IPS-NIHi7 (cell line): ENCODE measurements at regions not wholly inside any gene's neighbourhood (a gene's known extent, or its start where the extent isn't known, plus 50 kb on each side); places are given as distances from the start of the nearest gene placed in this dataset.

Experiments
- DNase-seq: peaks from one replicate; pipeline ENCODE4 v3.0.0; 2012; ENCODE audit warnings: mixed read lengths; ENCODE audit errors: extremely low spot score

DNA sequence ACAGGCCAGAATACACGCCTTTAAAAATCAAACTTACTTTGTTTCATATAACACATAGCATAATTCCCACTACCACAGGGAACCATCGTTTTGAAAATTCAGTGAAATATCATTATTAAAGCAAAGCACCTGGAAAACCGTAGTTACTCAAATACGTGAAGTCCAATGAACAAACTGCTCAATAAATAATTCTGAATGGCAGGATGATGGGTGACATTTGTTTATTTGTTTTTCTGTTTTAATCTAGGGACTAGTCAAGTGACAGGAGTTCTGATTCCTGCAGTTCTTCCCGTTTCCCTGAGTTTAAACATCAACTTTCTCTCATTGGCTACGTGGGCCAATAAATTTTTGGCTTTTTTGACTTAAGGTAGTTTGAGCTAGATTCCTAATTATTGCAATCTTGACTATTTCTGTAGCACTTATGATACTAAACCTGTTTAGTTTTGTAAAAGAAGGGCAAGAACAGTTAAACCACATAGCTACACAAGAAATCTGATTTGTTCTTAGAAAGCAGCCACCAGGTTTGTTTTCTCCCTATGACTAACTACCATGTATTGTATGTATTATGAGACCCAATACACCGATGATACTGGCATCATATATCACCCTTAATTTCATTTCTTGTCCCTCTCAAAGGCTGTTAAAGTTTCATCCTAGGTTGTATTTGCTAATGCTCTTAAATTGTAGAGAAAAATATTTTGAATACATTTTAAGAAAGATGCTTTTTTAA is 411.2 kb downstream of the SHQ1 start:
- no peak for DNase-seq

GRCh38 chr3:72434296-72434695 is 413.9 kb downstream of the SHQ1 start:
- DNase-seq, result no peak

DNA sequence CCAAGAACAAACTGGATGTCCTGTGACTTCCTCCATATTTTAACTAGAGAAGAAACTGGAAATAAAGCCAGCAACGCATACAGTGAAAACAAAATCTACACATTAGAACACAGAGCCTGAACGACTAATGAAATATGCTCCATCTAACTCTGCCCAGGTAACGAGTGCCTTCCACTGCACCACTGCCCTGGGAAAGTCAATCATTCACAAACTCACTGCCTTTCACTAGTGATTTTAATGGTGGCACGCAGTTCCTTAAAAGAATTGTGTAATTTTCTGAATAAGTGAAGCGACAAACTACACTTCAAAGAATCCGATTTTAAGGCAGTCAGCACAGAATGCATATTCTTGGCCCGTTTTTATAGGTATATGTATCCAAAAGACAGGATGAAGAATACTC is 416.0 kb downstream of the SHQ1 start:
- DNase-seq, result no peak

- no peak for DNase-seq
Measured at GRCh38 chr3:72429589-72430353, 418.5 kb downstream of the SHQ1 start.

DNA sequence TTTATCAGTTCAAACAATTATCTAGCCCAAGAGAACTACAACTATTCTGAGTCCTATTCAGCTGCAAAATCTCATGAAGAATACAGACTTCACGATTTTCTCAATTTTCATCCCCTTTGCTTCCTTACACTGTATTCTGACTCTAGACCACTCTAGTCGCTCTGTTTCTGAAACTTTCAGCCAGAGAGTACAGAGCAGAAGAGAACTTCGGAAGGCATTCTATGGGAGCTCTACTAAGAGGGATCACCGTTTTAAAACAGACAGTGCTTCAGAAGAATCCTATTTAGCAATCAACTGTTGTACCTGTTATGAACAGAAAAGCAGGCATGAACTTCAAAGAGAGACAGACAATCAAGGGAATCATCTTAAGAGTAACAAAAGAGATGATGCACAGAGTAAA is 419.4 kb downstream of the SHQ1 start:
- no peak for DNase-seq

GRCh38 chr3:72427624-72428023 is 420.6 kb downstream of the SHQ1 start:
- no peak for DNase-seq

- no peak for DNase-seq
Measured at GRCh38 chr3:72426618-72427397, 421.4 kb downstream of the SHQ1 start.

- DNase-seq, result no peak
Measured at GRCh38 chr3:72423643-72424042, 424.6 kb downstream of the SHQ1 start.

GRCh38 chr3:72421786-72422185 is 426.5 kb downstream of the SHQ1 start:
- DNase-seq, result no peak

GRCh38 chr3:72421126-72421525 is 427.1 kb downstream of the SHQ1 start:
- DNase-seq, result no peak

- no peak for DNase-seq
Measured at GRCh38 chr3:72418856-72419255, 429.4 kb downstream of the SHQ1 start.

DNA sequence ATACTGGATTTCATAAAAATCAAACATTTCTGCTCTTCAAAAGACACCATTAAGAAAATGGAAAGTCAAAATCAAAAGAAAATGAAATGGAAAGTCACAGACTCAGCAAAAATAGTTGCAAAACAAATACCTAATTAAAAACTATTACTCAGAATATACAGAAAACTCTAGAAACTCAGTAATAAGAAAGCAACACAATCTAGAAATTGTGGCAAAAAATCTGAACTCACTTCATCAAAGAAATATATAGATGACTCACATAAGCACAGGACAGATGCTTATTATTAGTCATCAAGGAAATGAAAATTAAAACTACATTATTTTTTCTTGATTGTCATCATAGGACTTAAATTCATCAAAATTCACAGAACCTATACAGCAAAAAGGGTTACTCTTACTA is 430.0 kb downstream of the SHQ1 start:
- no peak for DNase-seq

GRCh38 chr3:72414481-72415016 is 433.7 kb downstream of the SHQ1 start:
- DNase-seq, result no peak

DNA sequence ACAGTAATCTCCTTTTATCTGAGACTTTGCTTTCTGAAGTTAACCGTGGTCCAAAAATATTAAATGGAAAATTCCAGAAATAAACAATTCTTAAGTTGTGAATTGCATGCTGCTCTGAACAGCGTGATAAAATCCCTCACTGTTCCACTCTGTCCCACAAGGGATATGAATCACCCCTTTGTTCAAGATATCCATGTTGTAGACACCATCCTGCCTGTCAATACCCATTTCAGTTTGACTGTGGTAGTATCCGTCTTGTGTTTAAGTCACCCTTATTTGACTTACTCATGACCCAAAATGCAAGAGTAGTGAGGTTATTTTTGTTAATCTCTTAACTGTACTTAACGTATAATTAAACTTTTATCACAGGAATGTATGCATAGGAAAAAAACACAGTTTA is 435.0 kb downstream of the SHQ1 start:
- no peak for DNase-seq

DNA sequence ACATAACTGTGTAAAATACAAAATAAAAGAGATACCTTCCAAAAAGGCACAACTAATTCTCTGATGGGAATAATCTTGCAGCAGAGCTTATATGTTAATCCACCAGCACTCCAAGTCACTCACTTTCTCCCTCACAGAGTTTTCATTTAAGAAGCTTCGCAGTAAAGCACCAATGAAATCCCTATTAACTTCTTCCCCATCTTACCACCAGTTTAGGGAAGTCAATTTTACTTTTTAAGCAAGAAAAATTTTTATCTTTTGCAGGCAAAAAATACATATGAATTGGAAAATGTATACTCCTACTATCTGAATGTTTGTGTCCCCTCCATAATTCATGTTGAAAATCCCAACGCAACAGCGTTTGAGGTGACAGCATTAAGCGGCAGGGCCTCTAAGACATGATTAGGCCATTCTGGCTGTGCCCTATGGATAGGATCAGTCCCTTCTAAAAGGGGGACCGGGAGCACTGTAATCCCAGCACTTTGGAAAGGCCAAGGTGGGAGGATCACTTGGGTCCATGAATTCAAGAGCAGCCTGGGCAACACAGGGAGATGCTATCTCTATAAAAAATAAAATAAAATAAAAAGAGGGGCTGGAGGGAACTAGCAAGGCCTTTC is 435.8 kb downstream of the SHQ1 start:
- no peak for DNase-seq

GRCh38 chr3:72411843-72412242 is 436.4 kb downstream of the SHQ1 start:
- no peak for DNase-seq

GRCh38 chr3:72411126-72411525 is 437.1 kb downstream of the SHQ1 start:
- no peak for DNase-seq

DNA sequence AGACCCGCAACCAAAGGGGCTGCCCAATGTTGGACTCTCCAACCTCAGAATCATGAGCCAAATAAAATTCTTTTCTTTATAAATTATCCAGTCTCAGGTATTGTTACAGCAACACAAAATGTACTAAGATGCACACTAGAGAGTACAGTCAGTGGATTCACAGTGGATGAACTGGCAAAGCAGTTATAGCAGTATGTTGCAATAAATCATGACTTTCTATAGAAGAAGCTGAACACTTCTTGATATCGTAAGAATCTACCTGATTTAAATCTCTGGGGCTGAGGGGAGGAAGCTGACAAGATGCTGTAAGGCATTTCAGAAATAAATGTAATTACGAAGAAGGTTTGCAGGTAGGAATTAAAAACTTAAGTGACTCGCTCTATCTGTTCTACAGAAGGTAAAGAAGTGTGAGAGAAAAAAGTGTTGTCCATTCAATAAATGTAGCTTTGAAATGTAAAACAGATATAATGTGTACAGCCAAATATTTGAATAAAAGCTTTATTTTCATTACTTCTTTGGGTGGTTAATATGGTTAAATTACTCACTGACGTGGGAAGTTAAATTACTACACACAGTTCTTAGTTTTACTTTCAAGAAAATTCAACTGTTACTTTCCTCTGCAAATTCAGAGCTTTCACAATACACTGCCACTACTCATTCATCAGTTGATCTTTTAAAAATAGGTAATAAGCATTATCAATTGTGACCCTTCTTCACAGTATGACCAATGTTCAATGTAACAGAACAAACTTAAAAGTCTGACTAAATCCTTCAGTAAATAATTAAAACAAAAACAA is 439.1 kb downstream of the SHQ1 start:
- DNase-seq, result no peak

- no peak for DNase-seq
Measured at GRCh38 chr3:72407766-72408165, 440.5 kb downstream of the SHQ1 start.

DNA sequence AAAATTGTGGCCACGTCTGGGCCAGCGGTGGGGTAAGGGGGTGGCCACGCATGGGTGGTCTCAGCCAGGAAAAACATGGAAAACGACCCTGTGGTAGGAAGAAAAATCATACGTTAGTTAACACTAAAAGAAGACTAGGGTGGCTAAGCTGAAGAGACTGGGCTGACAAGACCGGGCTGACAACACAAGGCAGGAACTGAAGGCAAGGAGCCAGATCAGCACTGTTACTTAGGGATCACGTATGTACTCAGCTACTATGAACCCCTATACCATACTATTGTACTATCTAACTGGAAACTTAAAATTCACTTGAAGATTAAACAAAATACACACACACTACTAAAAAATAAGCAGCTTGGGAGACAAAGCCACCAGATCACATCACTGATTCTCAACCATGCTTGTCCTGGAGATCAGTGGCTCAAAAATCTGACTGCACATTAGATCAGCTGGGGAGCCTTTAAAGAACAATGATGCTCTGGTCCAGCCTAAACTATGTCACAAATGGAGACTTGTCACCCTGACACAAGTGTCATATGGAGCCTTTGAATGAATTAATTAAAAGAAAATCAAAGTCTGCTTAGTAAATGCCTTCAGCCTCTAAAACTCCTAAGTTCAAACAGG is 442.2 kb downstream of the SHQ1 start:
- DNase-seq, result no peak
